Sigmoid colon (tissue), 6 donors: ENCODE measurements at regions not wholly inside any gene's neighbourhood (a gene's known extent, or its start where the extent isn't known, plus 50 kb on each side); places are given as distances from the start of the nearest gene placed in this dataset.

Source experiments
- DNase-seq: peaks from one replicate; pipeline ENCODE4 v3.0.0-alpha.2; 2019
- H3K27ac ChIP-seq, 4 donors: fragments of 200-600 bp; sonication (generic); one replicate each; pipeline ENCODE4 v1.5.1; 2016 to 2019; ENCODE audit warnings: mild to moderate bottlenecking in 1 of 4
- H3K27me3 ChIP-seq, 3 donors: fragments of 200-600 bp; sonication (generic); one replicate each; pipeline ENCODE4 v1.5.1; 2019; ENCODE audit warnings: mild to moderate bottlenecking in 1 of 3
- H3K36me3 ChIP-seq, 4 donors: fragments of 200-600 bp; sonication (generic); one replicate each; pipeline ENCODE4 v1.5.1; 2016 to 2019
- H3K4me1 ChIP-seq, 4 donors: fragments of 200-600 bp; sonication (generic); one replicate each; pipeline ENCODE4 v1.5.1; 2017 to 2019
- H3K4me3 ChIP-seq, 4 donors: fragments of 200-600 bp; sonication (generic); one replicate each; pipeline ENCODE4 v1.5.1; 2017 to 2019; ENCODE audit warnings: mild to moderate bottlenecking in 2 of 4, moderate library complexity in 1 of 4
- H3K9me3 ChIP-seq, 4 donors: fragments of 200-600 bp in 3 of 4; sonication (generic) in 3 of 4; one replicate each; pipeline versions ENCODE4 v1.5.1 to v1.6.1; 2013 to 2019
- EP300 ChIP-seq, 4 donors: sonication (generic); formaldehyde crosslinking; IDR thresholded peaks; one replicate each; pipeline ENCODE4 v1.6.1; 2017; ENCODE audit warnings: antibody characterized with exemption in 4 of 4
- POLR2A ChIP-seq, 2 donors: fragments of 450-650 bp; IDR thresholded peaks; one replicate each; pipeline ENCODE4 v1.6.1; 2016; ENCODE audit warnings: antibody characterized with exemption in 2 of 2, mild to moderate bottlenecking in 2 of 2, moderate library complexity in 2 of 2
- POLR2AphosphoS5 ChIP-seq, 4 donors: sonication (generic); formaldehyde crosslinking; IDR thresholded peaks; one replicate each; pipeline ENCODE4 v1.6.1; 2017; ENCODE audit warnings: antibody characterized with exemption in 4 of 4
- WGBS, 2 donors: extraction: QIAGEN DNeasy Blood & Tissue Kit; methylation state at CpG; one replicate each; pipeline ENCODE4 v1.1.7; 2013; 5-methylcytosine and 5-hydroxymethylcytosine counted together
- intact Hi-C: fragments of 100-400 bp; cut with DNase I; formaldehyde crosslinking; loops from one replicate; pipeline ENCODE4 v1.15.1; 2023
- TF ChIP-seq, protein P1 (sequence below), 4 experiments: fragments of 450-650 bp in 3 of 4; fragments of 200-600 bp in 1 of 4; IDR thresholded peaks; one replicate each; pipeline ENCODE4 v1.5.1; 2016 to 2019; ENCODE audit warnings: antibody characterized with exemption in 4 of 4, mild to moderate bottlenecking in 3 of 4, moderate library complexity in 2 of 4
- donor health status: healthy with polysubstance abuse.
- donor health status: healthy.

DNA sequence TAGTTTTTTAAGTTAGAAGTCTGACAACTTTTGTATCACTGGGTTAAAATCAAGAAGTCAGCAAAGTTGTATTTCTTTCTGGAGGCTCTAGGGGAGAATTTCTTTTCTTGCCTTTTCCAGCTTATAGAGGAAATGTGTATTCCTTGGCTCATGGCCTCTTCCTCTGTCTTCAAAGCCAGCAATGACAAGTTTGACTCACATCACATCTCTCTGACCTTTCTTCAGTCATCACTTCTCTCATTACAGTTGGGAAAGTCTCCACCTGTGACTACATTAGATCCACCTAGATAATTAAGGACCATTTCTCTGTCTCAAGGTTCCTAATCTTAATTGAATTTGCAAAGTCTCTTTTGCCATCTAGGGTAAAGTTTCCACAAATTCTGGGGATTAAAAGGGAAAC lies 339.9 kb downstream of the TENT4A start:
- Histone ChIP-seq H3K4me3 (no peak overlapping the region), H3K36me3 (no peaks in the 10 kb centered on the region), H3K27me3 (no peaks in the 10 kb centered on the region), H3K4me1 (no peaks in the 10 kb centered on the region), H3K9me3 (no peaks in the 10 kb centered on the region), H3K27ac (no peak overlapping the region)
- TF ChIP-seq EP300 (IDR thresholded peaks at IDR 0.05) (no peak), POLR2AphosphoS5 (IDR thresholded peaks at IDR 0.05) (no peak), POLR2A (IDR thresholded peaks at IDR 0.05) (no peak)
- TF ChIP-seq, protein P1, sequence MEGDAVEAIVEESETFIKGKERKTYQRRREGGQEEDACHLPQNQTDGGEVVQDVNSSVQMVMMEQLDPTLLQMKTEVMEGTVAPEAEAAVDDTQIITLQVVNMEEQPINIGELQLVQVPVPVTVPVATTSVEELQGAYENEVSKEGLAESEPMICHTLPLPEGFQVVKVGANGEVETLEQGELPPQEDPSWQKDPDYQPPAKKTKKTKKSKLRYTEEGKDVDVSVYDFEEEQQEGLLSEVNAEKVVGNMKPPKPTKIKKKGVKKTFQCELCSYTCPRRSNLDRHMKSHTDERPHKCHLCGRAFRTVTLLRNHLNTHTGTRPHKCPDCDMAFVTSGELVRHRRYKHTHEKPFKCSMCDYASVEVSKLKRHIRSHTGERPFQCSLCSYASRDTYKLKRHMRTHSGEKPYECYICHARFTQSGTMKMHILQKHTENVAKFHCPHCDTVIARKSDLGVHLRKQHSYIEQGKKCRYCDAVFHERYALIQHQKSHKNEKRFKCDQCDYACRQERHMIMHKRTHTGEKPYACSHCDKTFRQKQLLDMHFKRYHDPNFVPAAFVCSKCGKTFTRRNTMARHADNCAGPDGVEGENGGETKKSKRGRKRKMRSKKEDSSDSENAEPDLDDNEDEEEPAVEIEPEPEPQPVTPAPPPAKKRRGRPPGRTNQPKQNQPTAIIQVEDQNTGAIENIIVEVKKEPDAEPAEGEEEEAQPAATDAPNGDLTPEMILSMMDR (IDR thresholded peaks at IDR 0.05) = no peak
- intact Hi-C loops = no loop called here
- DNase-seq = no peak

DNA sequence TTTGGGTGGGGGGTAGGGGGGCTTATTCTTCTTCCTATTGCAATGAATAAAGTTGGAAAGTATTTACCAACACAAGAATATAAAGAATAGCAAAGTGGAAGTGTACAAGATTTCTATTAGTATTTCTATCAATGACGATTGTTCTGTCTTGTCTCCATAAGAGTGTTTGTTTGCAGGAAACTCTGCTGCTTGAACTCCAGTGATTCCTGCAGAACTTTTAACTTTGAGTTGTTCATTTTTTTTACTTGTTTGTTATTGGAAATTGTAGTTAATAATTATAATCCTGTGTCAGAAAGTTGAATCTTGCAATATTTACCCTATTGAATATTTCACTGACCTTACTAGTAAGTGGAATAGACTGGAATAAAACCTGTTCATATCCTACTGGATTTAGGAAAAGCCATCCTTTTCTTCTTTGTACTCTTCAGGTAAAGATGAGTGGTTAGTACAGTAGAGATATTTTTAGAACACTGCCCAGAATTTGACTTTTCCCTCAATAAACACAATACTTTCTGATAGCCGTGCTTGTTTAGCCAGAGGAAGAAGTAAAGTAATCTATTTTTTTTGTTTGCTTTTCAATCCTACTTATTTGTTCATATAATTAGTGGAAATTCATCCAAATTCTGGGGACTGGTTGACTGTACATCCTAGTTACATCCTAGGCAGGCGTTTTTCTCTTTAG lies 340.4 kb downstream of the TENT4A start:
- Histone ChIP-seq H3K9me3 (no peaks in the 10 kb centered on the region), H3K36me3 (no peaks in the 10 kb centered on the region), H3K27ac (no peak overlapping the region), H3K4me1 (no peaks in the 10 kb centered on the region), H3K27me3 (no peaks in the 10 kb centered on the region), H3K4me3 (no peak overlapping the region)
- no peak for TF ChIP-seq EP300 (IDR thresholded peaks at IDR 0.05)
- TF ChIP-seq POLR2A (IDR thresholded peaks at IDR 0.05) = no peak
- TF ChIP-seq, protein P1 (IDR thresholded peaks at IDR 0.05) = no peak
- no peak for TF ChIP-seq POLR2AphosphoS5 (IDR thresholded peaks at IDR 0.05)
- DNase-seq = no peak
- intact Hi-C loops = no loop called here
- WGBS, 2 donors = 72 to 80% methylated on average over 3 of the region's 3 CpGs

DNA sequence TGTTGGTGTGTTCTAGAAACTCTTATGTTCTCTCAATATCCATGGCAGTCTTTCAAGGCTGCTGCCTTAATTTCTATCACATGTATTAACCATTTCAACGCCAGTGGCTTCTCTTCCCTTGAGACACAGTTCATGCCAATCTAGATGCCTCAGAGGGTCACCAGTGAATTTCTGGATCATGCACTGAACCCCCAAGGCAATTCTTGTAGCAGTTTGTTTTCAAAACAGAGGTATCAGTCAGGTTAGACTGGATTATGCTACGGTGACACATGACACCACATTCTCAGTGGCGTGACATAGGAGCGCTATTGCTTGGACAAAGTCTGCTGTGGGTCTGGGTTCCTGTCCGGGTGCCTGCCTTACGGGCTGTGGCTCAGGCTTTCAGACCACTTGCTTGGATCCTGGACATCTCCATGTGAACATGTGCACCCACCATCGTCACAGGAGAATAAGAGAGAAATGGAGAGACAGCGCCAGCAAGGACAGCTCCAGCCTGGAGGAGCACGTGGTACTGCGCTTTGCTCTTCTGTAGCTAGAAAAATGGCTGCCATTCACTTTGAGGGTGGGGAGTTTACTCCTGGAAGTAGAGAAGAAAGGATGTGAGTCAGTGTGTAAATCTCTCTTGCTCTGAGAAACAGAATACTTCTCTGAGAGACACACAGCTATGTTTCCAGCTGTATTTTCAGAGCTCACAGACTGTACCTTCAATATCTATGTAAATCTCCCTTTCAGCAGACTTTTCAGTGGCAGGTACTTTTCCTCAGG lies 329.3 kb upstream of the ADCY2 start:
- no peaks in the 10 kb centered on the region for H3K4me1 ChIP-seq
- H3K36me3 ChIP-seq = no peaks in the 10 kb centered on the region
- H3K27ac ChIP-seq = no peak overlapping the region
- no peaks in the 10 kb centered on the region for H3K27me3 ChIP-seq
- DNase-seq = no peak
- H3K9me3 ChIP-seq = no peaks in the 10 kb centered on the region
- WGBS, 2 donors = 82 to 87% methylated on average over 10 of the region's 10 CpGs
- TF ChIP-seq, protein P1 (IDR thresholded peaks at IDR 0.05) = no peak
- intact Hi-C loops = no loop called here
- no peak overlapping the region for H3K4me3 ChIP-seq

DNA sequence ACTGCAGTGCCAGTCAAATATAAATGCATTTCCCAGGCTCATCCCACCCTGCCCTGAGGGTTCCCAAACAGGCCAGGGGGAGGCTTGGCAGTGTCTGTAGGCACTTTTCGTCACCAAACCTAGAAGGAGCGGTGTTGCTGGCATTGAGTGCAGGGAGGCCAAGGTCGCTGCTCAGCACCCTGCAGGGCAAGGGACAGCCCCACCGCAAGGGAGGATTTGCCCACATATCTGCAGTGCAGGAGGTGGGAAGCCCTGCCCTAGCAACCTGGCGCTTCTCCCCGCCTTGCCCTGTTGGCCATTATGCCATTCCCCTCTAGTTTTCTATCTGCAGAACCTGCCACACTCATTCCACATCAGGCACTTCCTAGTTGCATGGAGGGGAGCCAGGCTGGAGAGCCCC lies 327.8 kb upstream of the ADCY2 start:
- DNase-seq = no peak
- H3K27me3 ChIP-seq = no peaks in the 10 kb centered on the region
- WGBS, 2 donors = 90 to 91% methylated on average over 6 of the region's 6 CpGs
- no peak overlapping the region for H3K27ac ChIP-seq
- H3K4me3 ChIP-seq = no peak overlapping the region
- TF ChIP-seq, protein P1 (IDR thresholded peaks at IDR 0.05) = no peak
- no peak for TF ChIP-seq EP300 (IDR thresholded peaks at IDR 0.05)
- TF ChIP-seq POLR2A (IDR thresholded peaks at IDR 0.05) = no peak
- intact Hi-C loops = no loop called here
- no peaks in the 10 kb centered on the region for H3K4me1 ChIP-seq
- no peaks in the 10 kb centered on the region for H3K9me3 ChIP-seq
- no peaks in the 10 kb centered on the region for H3K36me3 ChIP-seq
